Spleen (tissue), 7 donors: ENCODE measurements at regions not wholly inside any gene's neighbourhood (a gene's known extent, or its start where the extent isn't known, plus 50 kb on each side); places are given as distances from the start of the nearest gene placed in this dataset.

Source experiments
- CTCF ChIP-seq, 11 experiments: fragments of 200-600 bp in 7 of 11; fragments of 450-650 bp in 4 of 11; sonication (generic) in 4 of 11; IDR thresholded peaks in 8 of 11; conservative IDR thresholded peaks in 3 of 11; 1 replicate in 7 of 11; 2 replicates in 4 of 11; pipeline versions ENCODE4 v1.4.0 to v1.8.0; 2016 to 2021; ENCODE audit warnings: antibody characterized with exemption in 11 of 11, inconsistent platforms in 4 of 11, mild to moderate bottlenecking in 1 of 11
- POLR2A ChIP-seq, 3 donors: fragments of 450-650 bp; IDR thresholded peaks; one replicate each; pipeline ENCODE4 v1.5.1; 2017; ENCODE audit warnings: antibody characterized with exemption in 3 of 3, mild to moderate bottlenecking in 1 of 3
- POLR2AphosphoS5 ChIP-seq, 3 donors: sonication (generic); formaldehyde crosslinking; IDR thresholded peaks; one replicate each; pipeline ENCODE4 v1.5.1; 2017; ENCODE audit warnings: antibody characterized with exemption in 3 of 3
- donor health status: DM: no; HTN: no; CAD: no; lungs with moderate emphysema.
- donor health status: DM: no; HTN: no; CAD: no.
- donor health status: DM: no; HTN: no; CAD: no.

DNA sequence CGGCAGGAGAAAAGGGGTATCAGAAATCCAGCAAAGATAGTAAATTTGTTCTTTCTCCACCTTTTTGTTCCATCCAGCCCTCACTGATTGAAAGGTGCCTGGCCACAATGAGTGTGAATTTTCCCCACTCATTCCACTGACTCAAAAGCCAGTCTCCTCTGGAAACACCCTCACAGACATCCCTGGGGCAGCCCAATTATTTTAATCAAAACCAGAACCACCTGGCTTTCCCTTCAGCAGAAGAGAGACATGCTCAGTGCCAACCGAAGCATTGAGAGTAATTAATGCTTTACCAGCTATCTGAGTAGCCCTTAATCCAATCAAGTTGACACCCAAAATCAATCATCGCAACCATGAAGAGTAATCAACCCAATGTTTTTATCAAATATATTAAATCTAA lies 1129.6 kb upstream of the GBE1 start:
- TF ChIP-seq CTCF (IDR thresholded peaks at IDR 0.05 in 8 of 11, conservative IDR thresholded peaks at IDR 0.05 in 3 of 11) (no peak), POLR2AphosphoS5 (IDR thresholded peaks at IDR 0.05) (no peak), POLR2A (IDR thresholded peaks at IDR 0.05) (no peak)
